Panc1 (cell line): ENCODE measurements at regions not wholly inside any gene's neighbourhood (a gene's known extent, or its start where the extent isn't known, plus 50 kb on each side); places are given as distances from the start of the nearest gene placed in this dataset.

Source experiments
- ATAC-seq: fragments of 200-7000 bp; cut with Tn5 transposase; 2 replicates; pipeline ENCODE4 v1.9.1; 2020; ENCODE audit warnings: mild to moderate bottlenecking, moderate library complexity
- BruUV-seq: library from RNA; stranded (reverse); fragments of 400-500 nt; replicated peaks from 2 replicates; lab custom pipeline; 2021; lab: Mats Ljungman, UMichigan
- CTCF ChIA-PET: fragments of 300-600 bp; sonication (Branson Sonifier 250); formaldehyde crosslinking; loops from one replicate; lab custom pipeline; 2022; ENCODE audit warnings: antibody characterized with exemption; lab: Charles Lee
- POLR2A ChIA-PET: fragments of 300-600 bp; sonication (Branson Sonifier 250); formaldehyde crosslinking; loops from one replicate; lab custom pipeline; 2022; ENCODE audit warnings: antibody characterized with exemption; lab: Charles Lee
- DNase-seq: peaks from one replicate; pipeline ENCODE4 v3.0.0-alpha.2; 2010; ENCODE audit warnings: low read depth, low spot score
- H3K27ac ChIP-seq: 2 replicates; pipeline ENCODE4 v1.5.1; 2011; ENCODE audit warnings: mild to moderate bottlenecking, low read length, inconsistent platforms
- H3K27me3 ChIP-seq: fragments of 200-500 bp; sonication (Bioruptor generic); 2 replicates; pipeline ENCODE4 v1.6.0; 2014; ENCODE audit warnings: low read length, inconsistent platforms; ENCODE audit not compliant: control insufficient read depth, insufficient read depth
- H3K36me3 ChIP-seq: fragments of 200-500 bp; sonication (Bioruptor generic); 2 replicates; pipeline ENCODE4 v1.5.1; 2014; ENCODE audit warnings: inconsistent platforms, mild to moderate bottlenecking, low read length, moderate library complexity; ENCODE audit not compliant: control insufficient read depth, insufficient read depth
- H3K4me1 ChIP-seq: 2 replicates; pipeline ENCODE4 v1.5.1; 2011; ENCODE audit warnings: inconsistent platforms, mild to moderate bottlenecking, low read length, moderate library complexity; ENCODE audit not compliant: control insufficient read depth, insufficient read depth
- H3K4me3 ChIP-seq, 2 experiments: 2 replicates each; pipeline ENCODE4 v1.5.1; 2011 to 2012; ENCODE audit warnings: low read depth in 2 of 2, low read length in 2 of 2, mild to moderate bottlenecking in 2 of 2, inconsistent platforms in 1 of 2, moderate library complexity in 1 of 2
- H3K9me3 ChIP-seq: fragments of 200-500 bp; sonication (Bioruptor generic); 2 replicates; pipeline ENCODE4 v1.5.1; 2014; ENCODE audit warnings: low read depth, mild to moderate bottlenecking, inconsistent platforms, low read length, moderate library complexity; ENCODE audit not compliant: control insufficient read depth, insufficient read depth
- CTCF ChIP-seq: fragments of 450-650 bp; IDR thresholded peaks from 2 replicates; pipeline ENCODE4 v1.5.1; 2017; ENCODE audit warnings: mild to moderate bottlenecking
- POLR2AphosphoS5 ChIP-seq: IDR thresholded peaks from 2 replicates; pipeline ENCODE4 v1.6.1; 2012; ENCODE audit warnings: mild to moderate bottlenecking, low read depth, low read length, moderate library complexity
- SIN3A ChIP-seq: IDR thresholded peaks from 2 replicates; pipeline ENCODE4 v1.6.1; 2012; ENCODE audit warnings: low read depth, mild to moderate bottlenecking, low read length, moderate library complexity, borderline replicate concordance; ENCODE audit not compliant: insufficient read depth
- TCF7L2 ChIP-seq: IDR thresholded peaks from 2 replicates; pipeline ENCODE4 v1.6.1; 2011; ENCODE audit warnings: mild to moderate bottlenecking, low read depth, low read length, inconsistent platforms
- in situ Hi-C: cut with HindIII; loops from 2 replicates; pipeline ENCODE4 v1.10.0; 2016; ENCODE audit warnings: low sequenced_read_pairs, low pct_unique_long_range_greater_than_20kb
- intact Hi-C: fragments of 100-400 bp; cut with micrococcal nuclease; formaldehyde crosslinking; loops from one replicate; pipeline ENCODE4 v1.10.0; 2022; ENCODE audit not compliant: unreplicated experiment
- TF ChIP-seq, protein P1 (sequence below), 2 experiments: IDR thresholded peaks; 2 replicates each; pipeline ENCODE4 v1.6.1; 2011 to 2012; ENCODE audit warnings: low read depth in 2 of 2, control low read depth in 1 of 2, low read length in 1 of 2, mild to moderate bottlenecking in 1 of 2, moderate library complexity in 1 of 2; ENCODE audit not compliant: insufficient read depth in 1 of 2

GRCh38 chr2:117714110-117714509, 100.4 kb upstream of the DDX18 start:
- Histone ChIP-seq H3K27ac (no peak overlapping the region), H3K9me3 (no peaks in the 10 kb centered on the region), H3K4me1 (no peaks in the 10 kb centered on the region), H3K36me3 (no peaks in the 10 kb centered on the region), H3K27me3 (no peaks in the 10 kb centered on the region), H3K4me3 (no peak overlapping the region)
- intact Hi-C loops (no loop called here), in situ Hi-C loops (no loop called here)
- ChIA-PET POLR2A (no interaction called here), CTCF (no interaction called here)
- DNase-seq (no peak), ATAC-seq (no peak)
- TF ChIP-seq TCF7L2: no peak
- no peak for TF ChIP-seq CTCF
- TF ChIP-seq SIN3A: no peak
- TF ChIP-seq POLR2AphosphoS5: no peak
- TF ChIP-seq, protein P1, sequence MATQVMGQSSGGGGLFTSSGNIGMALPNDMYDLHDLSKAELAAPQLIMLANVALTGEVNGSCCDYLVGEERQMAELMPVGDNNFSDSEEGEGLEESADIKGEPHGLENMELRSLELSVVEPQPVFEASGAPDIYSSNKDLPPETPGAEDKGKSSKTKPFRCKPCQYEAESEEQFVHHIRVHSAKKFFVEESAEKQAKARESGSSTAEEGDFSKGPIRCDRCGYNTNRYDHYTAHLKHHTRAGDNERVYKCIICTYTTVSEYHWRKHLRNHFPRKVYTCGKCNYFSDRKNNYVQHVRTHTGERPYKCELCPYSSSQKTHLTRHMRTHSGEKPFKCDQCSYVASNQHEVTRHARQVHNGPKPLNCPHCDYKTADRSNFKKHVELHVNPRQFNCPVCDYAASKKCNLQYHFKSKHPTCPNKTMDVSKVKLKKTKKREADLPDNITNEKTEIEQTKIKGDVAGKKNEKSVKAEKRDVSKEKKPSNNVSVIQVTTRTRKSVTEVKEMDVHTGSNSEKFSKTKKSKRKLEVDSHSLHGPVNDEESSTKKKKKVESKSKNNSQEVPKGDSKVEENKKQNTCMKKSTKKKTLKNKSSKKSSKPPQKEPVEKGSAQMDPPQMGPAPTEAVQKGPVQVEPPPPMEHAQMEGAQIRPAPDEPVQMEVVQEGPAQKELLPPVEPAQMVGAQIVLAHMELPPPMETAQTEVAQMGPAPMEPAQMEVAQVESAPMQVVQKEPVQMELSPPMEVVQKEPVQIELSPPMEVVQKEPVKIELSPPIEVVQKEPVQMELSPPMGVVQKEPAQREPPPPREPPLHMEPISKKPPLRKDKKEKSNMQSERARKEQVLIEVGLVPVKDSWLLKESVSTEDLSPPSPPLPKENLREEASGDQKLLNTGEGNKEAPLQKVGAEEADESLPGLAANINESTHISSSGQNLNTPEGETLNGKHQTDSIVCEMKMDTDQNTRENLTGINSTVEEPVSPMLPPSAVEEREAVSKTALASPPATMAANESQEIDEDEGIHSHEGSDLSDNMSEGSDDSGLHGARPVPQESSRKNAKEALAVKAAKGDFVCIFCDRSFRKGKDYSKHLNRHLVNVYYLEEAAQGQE (IDR thresholded peaks at IDR 0.05; ENCODE audit: insufficient read depth in 1 of 2, low read depth in 2 of 2, low read length in 1 of 2): no peak
- BruUV-seq: no TSS peak

DNA sequence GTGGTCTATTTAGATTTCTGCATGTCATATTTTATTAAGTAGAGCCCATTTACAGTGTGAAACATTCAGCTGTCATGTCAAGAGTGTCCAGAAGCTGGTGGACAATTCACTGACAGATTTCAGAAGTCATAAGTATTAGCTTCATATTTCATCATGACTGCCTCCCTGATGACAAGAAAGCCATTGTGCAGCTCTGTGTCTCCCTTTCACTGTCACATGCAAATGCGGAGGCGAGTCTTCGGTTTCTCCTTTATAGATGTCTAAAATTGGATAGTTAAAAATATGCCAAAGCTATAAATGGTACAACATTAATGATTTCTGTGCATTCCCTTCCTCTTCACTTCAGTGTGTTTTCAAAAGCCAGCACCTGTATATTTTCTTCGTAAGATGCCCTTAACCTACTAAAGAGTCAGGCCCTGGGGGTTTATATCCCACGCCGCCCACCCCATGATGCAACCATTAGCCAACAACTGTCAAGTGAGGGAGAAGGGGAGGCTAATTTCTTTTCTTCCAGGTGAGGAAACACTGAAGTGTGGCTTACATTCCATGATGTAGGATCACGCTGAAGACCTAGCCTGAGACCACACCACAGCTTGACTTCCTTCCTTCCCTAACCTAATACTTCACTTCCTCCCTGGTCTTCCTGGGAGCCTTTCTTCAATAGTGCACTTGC, 99.6 kb upstream of the DDX18 start:
- no peak for ATAC-seq
- no peaks in the 10 kb centered on the region for H3K9me3 ChIP-seq
- CTCF ChIA-PET: interaction anchor here (0.6 kb wide), 1 partner anchor 974 kb away, joined by 4 read pairs; no protein-coding TSS in a partner anchor
- H3K4me3 ChIP-seq: no peak overlapping the region
- DNase-seq: no peak
- POLR2A ChIA-PET: no interaction called here
- no TSS peak for BruUV-seq
- no peak overlapping the region for H3K27ac ChIP-seq
- TF ChIP-seq SIN3A: no peak
- TF ChIP-seq TCF7L2: no peak
- no peak for TF ChIP-seq POLR2AphosphoS5
- no peak for TF ChIP-seq CTCF
- TF ChIP-seq, protein P1 (IDR thresholded peaks at IDR 0.05; ENCODE audit: insufficient read depth in 1 of 2, low read depth in 2 of 2, low read length in 1 of 2): no peak
- in situ Hi-C loops (no loop called here), intact Hi-C loops (no loop called here)
- H3K27me3 ChIP-seq: no peaks in the 10 kb centered on the region
- no peaks in the 10 kb centered on the region for H3K36me3 ChIP-seq
- H3K4me1 ChIP-seq: no peaks in the 10 kb centered on the region
